Endodermal cell (in vitro differentiated cells): ENCODE measurements at regions not wholly inside any gene's neighbourhood (a gene's known extent, or its start where the extent isn't known, plus 50 kb on each side); places are given as distances from the start of the nearest gene placed in this dataset.
A peak's percentile ranks its signal among the peaks of the same experiment; 100 is the strongest.

ENCODE experiments used
- DNase-seq: peaks from one replicate; pipeline ENCODE4 v3.0.0-alpha.2; 2017
- H3K27ac ChIP-seq: 2 replicates; pipeline ENCODE4 v1.5.1; 2013; ENCODE audit warnings: mild to moderate bottlenecking, low read depth, low read length, moderate library complexity
- H3K27me3 ChIP-seq: 2 replicates; pipeline ENCODE4 v1.6.1; 2013; ENCODE audit warnings: mild to moderate bottlenecking, low read length, moderate library complexity; ENCODE audit not compliant: insufficient read depth, control insufficient read depth, poor library complexity, severe bottlenecking
- H3K36me3 ChIP-seq: 2 replicates; pipeline ENCODE4 v1.7.0; 2013; ENCODE audit warnings: mild to moderate bottlenecking, low read length, moderate library complexity; ENCODE audit not compliant: control insufficient read depth, insufficient read depth
- H3K4me1 ChIP-seq: one replicate; pipeline ENCODE4 v1.7.0; 2013; ENCODE audit warnings: low read length; ENCODE audit not compliant: control insufficient read depth, insufficient read depth
- H3K4me3 ChIP-seq: 2 replicates; pipeline ENCODE4 v1.5.1; 2013; ENCODE audit warnings: mild to moderate bottlenecking, low read length, moderate library complexity
- H3K9ac ChIP-seq: 2 replicates; pipeline ENCODE4 v1.6.1; 2013; ENCODE audit warnings: mild to moderate bottlenecking, low read length, moderate library complexity; ENCODE audit not compliant: poor library complexity, severe bottlenecking; ENCODE audit errors: extremely low read depth
- H3K9me3 ChIP-seq: 2 replicates; pipeline ENCODE4 v1.6.1; 2013; ENCODE audit warnings: mild to moderate bottlenecking, low read length, moderate library complexity; ENCODE audit not compliant: control insufficient read depth
- H3K27ac Mint-ChIP-seq: 2 replicates; pipeline ENCODE4 v1.8.0; 2020; ENCODE audit warnings: mixed read lengths
- H3K27me3 Mint-ChIP-seq: 2 replicates; pipeline ENCODE4 v1.8.0; 2021; ENCODE audit warnings: mild to moderate bottlenecking, mixed read lengths; ENCODE audit not compliant: insufficient read depth
- H3K36me3 Mint-ChIP-seq: 2 replicates; pipeline ENCODE4 v1.8.0; 2020; ENCODE audit warnings: low read depth, mixed read lengths
- H3K4me1 Mint-ChIP-seq: 2 replicates; pipeline ENCODE4 v1.8.0; 2020; ENCODE audit warnings: mixed read lengths
- H3K4me3 Mint-ChIP-seq: 2 replicates; pipeline ENCODE4 v1.8.0; 2020; ENCODE audit warnings: mild to moderate bottlenecking, moderate library complexity, mixed read lengths
- H3K9me3 Mint-ChIP-seq: 2 replicates; pipeline ENCODE4 v1.8.0; 2020; ENCODE audit warnings: mild to moderate bottlenecking, mixed read lengths
- WGBS, 2 experiments: methylation state at CpG; one replicate each; pipeline versions ENCODE4 v1.1.5 to v1.1.7; 2013; ENCODE audit warnings: missing lambda C conversion rate in 2 of 2, mixed read lengths in 1 of 2; ENCODE audit not compliant: insufficient coverage in 1 of 2, insufficient read length in 1 of 2; 5-methylcytosine and 5-hydroxymethylcytosine counted together
- TF ChIP-seq, protein P1 (sequence below): fragments of 200-600 bp; sonication (generic); conservative IDR thresholded peaks from 2 replicates; pipeline ENCODE4 v1.5.0; 2021; ENCODE audit warnings: antibody characterized with exemption, mild to moderate bottlenecking

DNA sequence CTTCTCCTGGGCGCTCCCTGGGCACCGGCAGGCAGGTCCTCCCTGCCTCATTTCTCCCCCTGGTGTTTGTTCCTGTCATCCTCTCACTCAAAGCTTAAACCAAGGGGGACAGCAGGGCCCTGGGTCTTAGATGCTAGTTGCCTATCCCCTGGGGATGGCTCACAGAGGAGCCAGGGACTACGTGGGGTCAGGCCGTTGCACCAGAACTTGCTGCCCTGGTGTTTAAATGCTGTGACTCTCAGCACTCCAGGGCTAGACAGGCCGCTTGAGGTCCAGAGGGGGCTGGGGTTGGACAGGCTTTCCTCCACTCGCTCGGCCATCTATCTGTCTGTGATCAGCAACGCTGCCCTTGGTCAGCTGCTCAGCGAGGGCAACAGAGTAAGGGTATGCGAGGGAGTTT is 340.3 kb downstream of the CXCL12 start:
- no peaks in the 10 kb centered on the region for H3K27me3 Mint-ChIP-seq
- no peaks in the 10 kb centered on the region for H3K4me1 ChIP-seq
- no peaks in the 10 kb centered on the region for H3K9me3 Mint-ChIP-seq
- H3K9ac ChIP-seq = no peak overlapping the region
- TF ChIP-seq, protein P1, sequence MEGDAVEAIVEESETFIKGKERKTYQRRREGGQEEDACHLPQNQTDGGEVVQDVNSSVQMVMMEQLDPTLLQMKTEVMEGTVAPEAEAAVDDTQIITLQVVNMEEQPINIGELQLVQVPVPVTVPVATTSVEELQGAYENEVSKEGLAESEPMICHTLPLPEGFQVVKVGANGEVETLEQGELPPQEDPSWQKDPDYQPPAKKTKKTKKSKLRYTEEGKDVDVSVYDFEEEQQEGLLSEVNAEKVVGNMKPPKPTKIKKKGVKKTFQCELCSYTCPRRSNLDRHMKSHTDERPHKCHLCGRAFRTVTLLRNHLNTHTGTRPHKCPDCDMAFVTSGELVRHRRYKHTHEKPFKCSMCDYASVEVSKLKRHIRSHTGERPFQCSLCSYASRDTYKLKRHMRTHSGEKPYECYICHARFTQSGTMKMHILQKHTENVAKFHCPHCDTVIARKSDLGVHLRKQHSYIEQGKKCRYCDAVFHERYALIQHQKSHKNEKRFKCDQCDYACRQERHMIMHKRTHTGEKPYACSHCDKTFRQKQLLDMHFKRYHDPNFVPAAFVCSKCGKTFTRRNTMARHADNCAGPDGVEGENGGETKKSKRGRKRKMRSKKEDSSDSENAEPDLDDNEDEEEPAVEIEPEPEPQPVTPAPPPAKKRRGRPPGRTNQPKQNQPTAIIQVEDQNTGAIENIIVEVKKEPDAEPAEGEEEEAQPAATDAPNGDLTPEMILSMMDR = peak; percentile 46
- H3K4me3 ChIP-seq = no peak overlapping the region
- no peak for DNase-seq
- 93 to 100% methylated on average over 3 to 10 of the region's 10 CpGs for WGBS, 2 experiments
- H3K36me3 Mint-ChIP-seq = no peaks in the 10 kb centered on the region
- H3K9me3 ChIP-seq = no peaks in the 10 kb centered on the region
- H3K4me3 Mint-ChIP-seq = no peak overlapping the region
- H3K27me3 ChIP-seq = no peaks in the 10 kb centered on the region
- H3K36me3 ChIP-seq = no peaks in the 10 kb centered on the region
- H3K27ac ChIP-seq = peak overlapping the region; percentile 47
- no peak overlapping the region for H3K27ac Mint-ChIP-seq
- peaks cover 11% of the 10 kb centered on the region for H3K4me1 Mint-ChIP-seq

DNA sequence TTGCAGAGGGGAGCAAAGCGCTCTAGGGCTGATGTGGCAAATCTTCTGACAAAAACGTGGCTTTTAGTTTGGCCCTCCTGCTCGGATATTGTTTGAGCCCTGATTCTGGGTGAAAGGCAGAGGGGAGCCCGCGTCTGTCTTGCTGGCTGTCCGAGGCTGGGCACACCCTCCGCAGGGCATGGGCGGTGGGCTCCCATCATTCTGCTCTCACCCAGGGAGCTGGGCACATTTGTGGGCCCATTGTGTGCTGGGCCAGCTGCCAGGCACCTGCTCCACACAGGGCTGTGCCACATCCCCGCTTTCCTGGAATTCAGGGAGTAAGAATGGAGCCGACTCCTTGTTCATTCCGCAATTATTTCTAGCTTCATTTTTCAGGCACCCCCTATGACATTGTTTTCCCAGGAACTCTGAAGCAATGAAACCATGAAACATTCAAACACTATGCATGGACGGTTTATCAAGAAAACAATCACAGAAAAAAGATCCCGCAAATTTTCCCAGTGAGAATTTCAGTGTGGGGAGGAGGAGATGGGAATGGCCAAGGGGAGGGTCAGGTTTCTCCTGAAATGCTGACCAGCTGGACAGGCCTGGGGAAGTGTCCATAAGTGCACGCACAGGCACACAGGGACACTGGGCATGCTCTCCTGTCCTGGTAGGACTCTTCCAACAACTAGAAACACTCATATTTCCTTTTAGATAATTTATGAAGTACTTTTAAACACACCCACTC is 341.1 kb downstream of the CXCL12 start:
- TF ChIP-seq, protein P1 = no peak
- WGBS, 2 experiments = 91 to 98% methylated on average over 9 to 14 of the region's 14 CpGs
- H3K4me1 Mint-ChIP-seq = peaks cover 11% of the 10 kb centered on the region

DNA sequence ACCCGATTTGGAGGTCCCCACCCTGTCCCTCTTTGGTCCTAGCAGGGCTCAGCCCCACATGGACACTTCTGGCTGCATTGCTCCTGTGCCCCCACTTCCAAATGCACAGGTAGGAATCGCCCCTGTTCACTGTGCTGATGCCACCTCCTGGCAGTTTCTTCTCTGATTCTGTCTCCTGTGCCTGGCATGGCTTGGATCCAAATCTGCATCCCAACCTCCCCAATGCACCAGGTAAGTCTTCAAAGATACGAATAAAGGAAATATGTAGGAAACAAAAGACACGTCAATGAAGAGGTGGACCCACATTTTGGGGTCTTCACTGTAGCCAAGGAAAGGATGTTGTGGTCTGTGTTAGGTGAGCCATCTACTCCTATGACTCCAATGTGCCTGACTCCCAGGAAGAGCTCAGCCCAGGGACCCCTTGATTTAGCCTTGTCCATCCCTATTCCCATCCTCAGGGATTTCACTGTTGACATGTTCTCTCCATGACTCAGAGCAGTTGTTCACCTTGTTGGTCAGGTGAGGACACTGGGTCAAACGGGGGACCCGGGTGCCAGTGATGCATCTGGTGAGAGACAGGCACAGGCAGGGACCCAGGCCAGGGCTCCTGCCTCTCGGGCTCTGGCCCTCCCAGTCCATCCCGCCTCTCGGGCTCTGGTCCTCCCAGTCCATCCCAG is 341.8 kb downstream of the CXCL12 start:
- H3K9me3 Mint-ChIP-seq = no peaks in the 10 kb centered on the region
- WGBS, 2 experiments = 71 to 75% methylated on average over 9 of the region's 9 CpGs
- no peak overlapping the region for H3K4me3 ChIP-seq
- H3K4me1 Mint-ChIP-seq = peaks cover 11% of the 10 kb centered on the region
- no peak overlapping the region for H3K9ac ChIP-seq
- DNase-seq = no peak
- no peaks in the 10 kb centered on the region for H3K4me1 ChIP-seq
- no peak overlapping the region for H3K27ac ChIP-seq
- no peaks in the 10 kb centered on the region for H3K9me3 ChIP-seq
- H3K36me3 Mint-ChIP-seq = no peaks in the 10 kb centered on the region
- H3K36me3 ChIP-seq = no peaks in the 10 kb centered on the region
- no peaks in the 10 kb centered on the region for H3K27me3 Mint-ChIP-seq
- H3K4me3 Mint-ChIP-seq = no peak overlapping the region
- no peaks in the 10 kb centered on the region for H3K27me3 ChIP-seq
- TF ChIP-seq, protein P1 = no peak
- H3K27ac Mint-ChIP-seq = no peak overlapping the region

More for the DNA sequence above, 341.1 kb downstream of the CXCL12 start:
- no peak overlapping the region for H3K9ac ChIP-seq
- H3K27me3 ChIP-seq = no peaks in the 10 kb centered on the region
- H3K36me3 ChIP-seq = no peaks in the 10 kb centered on the region
- no peak for DNase-seq
- H3K27ac ChIP-seq = no peak overlapping the region
- Mint-ChIP-seq H3K36me3 (no peaks in the 10 kb centered on the region), H3K27me3 (no peaks in the 10 kb centered on the region), H3K27ac (no peak overlapping the region), H3K4me3 (no peak overlapping the region), H3K9me3 (no peaks in the 10 kb centered on the region)
- no peaks in the 10 kb centered on the region for H3K4me1 ChIP-seq
- no peak overlapping the region for H3K4me3 ChIP-seq
- no peaks in the 10 kb centered on the region for H3K9me3 ChIP-seq
